Neuronal stem cell (in vitro differentiated cells): ENCODE measurements at regions not wholly inside any gene's neighbourhood (a gene's known extent, or its start where the extent isn't known, plus 50 kb on each side); places are given as distances from the start of the nearest gene placed in this dataset.

Experiments used
- DNase-seq: peaks from one replicate; pipeline ENCODE4 v3.0.0-alpha.2; 2013; ENCODE audit warnings: low spot score
- H2AFZ ChIP-seq: one replicate; pipeline ENCODE4 v1.6.1; 2013; ENCODE audit warnings: mild to moderate bottlenecking, low read length, inconsistent platforms
- H2AK5ac ChIP-seq: 2 replicates; pipeline ENCODE4 v1.6.1; 2013; ENCODE audit warnings: low read depth, mild to moderate bottlenecking, inconsistent platforms, low read length, moderate library complexity, mixed read lengths
- H2BK120ac ChIP-seq: 2 replicates; pipeline ENCODE4 v1.6.1; 2013; ENCODE audit warnings: low read depth, mild to moderate bottlenecking, inconsistent platforms, low read length, moderate library complexity, mixed read lengths
- H2BK12ac ChIP-seq: one replicate; pipeline ENCODE4 v1.6.1; 2013; ENCODE audit warnings: low read length, inconsistent platforms
- H2BK15ac ChIP-seq: 2 replicates; pipeline ENCODE4 v1.6.1; 2013; ENCODE audit warnings: mild to moderate bottlenecking, low read length, inconsistent platforms, mixed read lengths
- H2BK5ac ChIP-seq: one replicate; pipeline ENCODE4 v1.6.1; 2013; ENCODE audit warnings: inconsistent platforms, mild to moderate bottlenecking, low read length, moderate library complexity
- H3K14ac ChIP-seq: one replicate; pipeline ENCODE4 v1.6.1; 2013; ENCODE audit warnings: low read length, inconsistent platforms
- H3K18ac ChIP-seq: 2 replicates; pipeline ENCODE4 v1.6.1; 2013; ENCODE audit warnings: low read length, inconsistent platforms
- H3K23ac ChIP-seq: 2 replicates; pipeline ENCODE4 v1.6.1; 2013; ENCODE audit warnings: low read depth, mild to moderate bottlenecking, mixed read lengths, low read length, inconsistent platforms; ENCODE audit not compliant: poor library complexity
- H3K27ac ChIP-seq: replicated peaks from 3 replicates; pipeline ENCODE4 v1.5.1; 2013; ENCODE audit warnings: low read length, inconsistent platforms
- H3K27me3 ChIP-seq, 3 experiments: 2 replicates each; pipeline ENCODE4 v1.6.1; 2013; ENCODE audit warnings: low read length in 3 of 3, mild to moderate bottlenecking in 2 of 3, inconsistent platforms in 1 of 3, low read depth in 1 of 3, mixed read lengths in 1 of 3, moderate library complexity in 1 of 3; ENCODE audit not compliant: control insufficient read depth in 3 of 3, insufficient read depth in 3 of 3
- H3K36me3 ChIP-seq, 2 donors: replicated peaks in 1 of 2; 2 replicates each; pipeline ENCODE4 v1.6.1; 2013; ENCODE audit warnings: low read length in 2 of 2; ENCODE audit not compliant: control insufficient read depth in 2 of 2, insufficient read depth in 2 of 2
- H3K4ac ChIP-seq: 2 replicates; pipeline ENCODE4 v1.6.1; 2013; ENCODE audit warnings: inconsistent platforms, mild to moderate bottlenecking, low read length, moderate library complexity
- H3K4me1 ChIP-seq, 2 donors: 1 replicate in 1 of 2; 2 replicates in 1 of 2; pipeline ENCODE4 v1.6.1; 2013; ENCODE audit warnings: low read length in 2 of 2, low read depth in 1 of 2; ENCODE audit not compliant: control insufficient read depth in 2 of 2, insufficient read depth in 1 of 2
- H3K4me2 ChIP-seq: one replicate; pipeline ENCODE4 v1.6.1; 2013; ENCODE audit warnings: mild to moderate bottlenecking, low read length, inconsistent platforms; ENCODE audit not compliant: insufficient read depth, poor library complexity, severe bottlenecking
- H3K4me3 ChIP-seq, 2 donors: 2 replicates each; pipeline ENCODE4 v1.5.1; 2013; ENCODE audit warnings: low read length in 2 of 2, mild to moderate bottlenecking in 2 of 2, inconsistent platforms in 1 of 2, moderate library complexity in 1 of 2
- H3K79me1 ChIP-seq: one replicate; pipeline ENCODE4 v1.6.1; 2013; ENCODE audit warnings: low read depth, mild to moderate bottlenecking, inconsistent platforms, low read length, moderate library complexity
- H3K9ac ChIP-seq: one replicate; pipeline ENCODE4 v1.6.1; 2013; ENCODE audit warnings: mild to moderate bottlenecking, low read depth, low read length, inconsistent platforms; ENCODE audit not compliant: poor library complexity
- H3K9me3 ChIP-seq, 2 donors: replicated peaks in 1 of 2; 2 replicates each; pipeline versions ENCODE3 to v1.6.1; 2013; ENCODE audit warnings: low read length in 2 of 2, mild to moderate bottlenecking in 2 of 2, inconsistent platforms in 1 of 2, low read depth in 1 of 2, mixed read lengths in 1 of 2, moderate library complexity in 1 of 2; ENCODE audit not compliant: control insufficient read depth in 2 of 2, insufficient read depth in 1 of 2
- H4K8ac ChIP-seq: one replicate; pipeline ENCODE4 v1.6.1; 2013; ENCODE audit warnings: low read depth, mild to moderate bottlenecking, inconsistent platforms, low read length, moderate library complexity
- H4K91ac ChIP-seq: one replicate; pipeline ENCODE4 v1.6.1; 2013; ENCODE audit warnings: low read length, low read depth, mild to moderate bottlenecking, inconsistent platforms; ENCODE audit not compliant: poor library complexity
- WGBS, 2 donors: extraction: QIAGEN DNeasy Blood & Tissue Kit; methylation state at CpG; one replicate each; pipeline ENCODE4 v1.1.7; 2013; ENCODE audit warnings: missing lambda C conversion rate in 2 of 2, mixed read lengths in 1 of 2; ENCODE audit not compliant: insufficient read length in 2 of 2, insufficient replicate concordance in 1 of 2; ENCODE audit errors: extremely low coverage in 2 of 2; 5-methylcytosine and 5-hydroxymethylcytosine counted together

DNA sequence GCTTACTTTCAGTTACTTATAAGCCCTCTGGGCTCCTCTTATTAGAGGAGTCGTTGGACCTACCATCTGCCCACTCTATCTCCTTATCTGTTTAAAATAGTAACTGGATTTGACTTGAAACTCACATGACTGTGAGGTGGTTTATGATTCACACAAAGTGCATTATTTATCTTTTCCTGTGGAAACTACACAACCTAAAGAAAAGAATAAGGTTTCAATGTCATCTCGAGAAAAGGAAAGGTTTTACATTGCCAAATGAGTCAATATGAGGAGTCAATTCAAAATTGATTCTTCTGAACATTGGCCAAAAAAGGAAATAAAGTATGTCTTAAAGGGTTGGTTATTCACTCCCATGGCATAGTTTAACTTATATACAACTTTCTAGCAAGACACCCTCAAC lies 225.0 kb upstream of the G2E3 start:
- no peak overlapping the region for H3K23ac ChIP-seq

DNA sequence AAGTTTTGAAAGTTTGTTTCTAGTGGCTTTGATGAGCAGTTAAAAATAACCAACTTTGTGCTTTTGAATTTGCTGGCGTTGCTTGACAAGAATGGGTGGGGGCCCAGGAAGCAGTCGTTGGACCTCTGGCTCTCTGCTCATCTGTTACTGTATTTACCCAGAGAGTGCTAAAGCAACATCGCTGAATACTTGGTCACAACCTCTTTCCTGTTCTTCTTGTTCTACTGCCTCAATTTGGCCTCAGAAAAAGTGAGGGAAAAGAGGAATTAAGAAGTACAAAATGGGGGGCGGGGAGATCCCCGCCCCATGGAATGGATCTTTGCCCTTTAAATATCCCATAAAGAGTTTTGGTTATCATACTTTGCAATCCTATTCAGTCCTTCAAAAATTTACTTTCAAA lies 221.5 kb upstream of the G2E3 start:
- Histone ChIP-seq H4K91ac (no peak overlapping the region), H3K4ac (no peak overlapping the region), H3K79me1 (no peaks in the 10 kb centered on the region), H2BK120ac (no peak overlapping the region), H3K4me3 (no peak overlapping the region), H4K8ac (no peak overlapping the region), H2AFZ (no peak overlapping the region), H3K27ac (no peak overlapping the region), H3K4me1 (no peaks in the 10 kb centered on the region), H3K9ac (no peak overlapping the region), H3K27me3 (no peaks in the 10 kb centered on the region), H3K9me3 (no peaks in the 10 kb centered on the region), H3K4me2 (no peak overlapping the region), H3K14ac (no peak overlapping the region), H2AK5ac (no peak overlapping the region), H3K18ac (no peak overlapping the region), H2BK15ac (no peak overlapping the region), H3K23ac (no peak overlapping the region), H3K36me3 (no peaks in the 10 kb centered on the region), H2BK5ac (no peak overlapping the region), H2BK12ac (no peak overlapping the region)
- DNase-seq = no peak
- no CpG with 5 or more reads among the region's 5 CpGs for WGBS, 2 donors

More for the DNA sequence above, 225.0 kb upstream of the G2E3 start:
- Histone ChIP-seq H4K8ac (no peak overlapping the region), H3K14ac (no peak overlapping the region), H2AFZ (no peak overlapping the region), H3K27ac (no peak overlapping the region), H3K4ac (no peak overlapping the region), H3K4me2 (no peak overlapping the region), H4K91ac (no peak overlapping the region), H3K79me1 (no peaks in the 10 kb centered on the region), H3K9me3 (no peaks in the 10 kb centered on the region), H2BK12ac (no peak overlapping the region), H2BK120ac (no peak overlapping the region), H3K27me3 (no peaks in the 10 kb centered on the region), H2BK15ac (no peak overlapping the region), H3K36me3 (no peaks in the 10 kb centered on the region), H3K18ac (no peak overlapping the region), H2AK5ac (no peak overlapping the region), H2BK5ac (no peak overlapping the region), H3K4me3 (no peak overlapping the region), H3K9ac (no peak overlapping the region), H3K4me1 (no peaks in the 10 kb centered on the region)
- no CpG with 5 or more reads among the region's 2 CpGs for WGBS, 2 donors
- no peak for DNase-seq

DNA sequence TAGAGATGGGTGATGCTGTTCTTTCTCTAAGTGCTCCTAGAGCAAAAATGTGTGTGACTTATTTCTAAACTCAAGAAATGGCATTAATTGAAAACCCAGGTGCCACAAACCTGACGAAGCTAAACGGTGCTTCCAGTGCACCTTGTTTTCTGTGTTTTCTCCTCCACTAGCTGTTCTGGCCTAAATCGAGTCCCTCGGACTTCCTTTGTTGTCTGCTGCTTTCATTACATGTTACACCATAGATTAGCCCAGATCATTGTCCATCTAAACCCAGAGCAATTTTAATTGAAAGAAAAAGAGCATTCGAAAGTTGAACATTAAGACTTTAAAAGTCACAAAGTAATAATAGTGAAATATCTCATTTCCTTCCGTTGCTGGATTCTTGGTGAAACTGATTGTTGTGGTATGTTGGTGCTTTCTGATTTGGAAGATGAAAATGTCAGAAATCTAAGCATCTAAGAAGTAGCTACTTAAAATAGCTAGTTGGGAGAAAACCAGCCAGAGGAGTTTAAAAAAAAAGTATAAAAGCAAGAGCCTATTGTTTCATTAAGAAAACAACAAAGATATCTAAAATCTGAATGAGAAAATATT lies 219.6 kb upstream of the G2E3 start:
- Histone ChIP-seq H3K36me3 (no peaks in the 10 kb centered on the region), H3K18ac (no peak overlapping the region), H4K91ac (no peak overlapping the region), H2BK120ac (no peak overlapping the region), H2AFZ (no peak overlapping the region), H3K4ac (no peak overlapping the region), H3K9me3 (no peaks in the 10 kb centered on the region), H4K8ac (no peak overlapping the region), H3K27ac (no peak overlapping the region), H3K23ac (no peak overlapping the region), H3K79me1 (no peaks in the 10 kb centered on the region), H3K9ac (no peak overlapping the region), H3K27me3 (no peaks in the 10 kb centered on the region), H3K4me3 (no peak overlapping the region), H2AK5ac (no peak overlapping the region), H3K4me2 (no peak overlapping the region), H2BK12ac (no peak overlapping the region), H3K4me1 (no peaks in the 10 kb centered on the region), H3K14ac (no peak overlapping the region), H2BK15ac (no peak overlapping the region), H2BK5ac (no peak overlapping the region)
- WGBS, 2 donors = no CpG with 5 or more reads among the region's 6 CpGs
- DNase-seq = no peak

DNA sequence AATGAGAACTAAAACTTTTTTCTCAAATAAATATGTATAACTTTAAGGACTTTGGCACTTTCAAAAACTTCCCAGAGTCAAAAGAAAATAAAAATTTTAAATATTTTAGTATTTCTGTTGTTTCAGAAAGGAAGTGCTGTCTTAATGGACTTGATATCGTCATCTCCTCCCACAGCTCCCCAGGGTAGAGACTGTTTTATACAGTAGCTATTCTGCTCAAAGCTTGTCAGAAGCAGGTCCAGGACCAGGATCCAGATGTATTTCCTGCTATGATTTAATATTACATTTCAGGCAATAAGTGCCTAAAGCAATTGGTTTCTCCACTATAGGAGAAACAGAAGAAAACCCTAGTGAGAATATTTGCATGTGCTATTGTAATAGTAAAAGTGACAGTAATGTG lies 218.5 kb upstream of the G2E3 start:
- Histone ChIP-seq H3K14ac (no peak overlapping the region), H3K36me3 (no peaks in the 10 kb centered on the region), H2BK15ac (no peak overlapping the region), H3K4me3 (no peak overlapping the region), H2BK5ac (no peak overlapping the region), H4K8ac (no peak overlapping the region), H4K91ac (no peak overlapping the region), H3K79me1 (no peaks in the 10 kb centered on the region), H2BK120ac (no peak overlapping the region), H3K9ac (no peak overlapping the region), H2BK12ac (no peak overlapping the region), H3K4me2 (no peak overlapping the region), H3K18ac (no peak overlapping the region), H3K27ac (no peak overlapping the region), H2AK5ac (no peak overlapping the region), H3K4ac (no peak overlapping the region), H3K23ac (no peak overlapping the region), H3K4me1 (no peaks in the 10 kb centered on the region), H2AFZ (no peak overlapping the region), H3K27me3 (no peaks in the 10 kb centered on the region), H3K9me3 (no peaks in the 10 kb centered on the region)
- DNase-seq = no peak
- no CpG with 5 or more reads among the region's 1 CpG for WGBS, 2 donors
